Left lobe of liver (tissue), 2 donors: ENCODE measurements at regions not wholly inside any gene's neighbourhood (a gene's known extent, or its start where the extent isn't known, plus 50 kb on each side); places are given as distances from the start of the nearest gene placed in this dataset.
"Not testable (repeated sequence)": the region's sequence is repeated elsewhere in the genome, so short reads cannot be mapped to it uniquely, and the experiment has no call there.

Source experiments
- ATAC-seq: fragments of 200-7000 bp; cut with Tn5 transposase; one replicate; pipeline ENCODE4 v1.9.1; 2020; ENCODE audit warnings: mild to moderate bottlenecking, moderate library complexity
- DNase-seq: peaks from one replicate; pipeline ENCODE4 v3.0.0-alpha.2; 2020; ENCODE audit warnings: low spot score
- donor health status: DM: no; HTN: no; CAD: no; lungs with moderate emphysema.
- donor health status: DM: no; HTN: yes; CAD: no.

DNA sequence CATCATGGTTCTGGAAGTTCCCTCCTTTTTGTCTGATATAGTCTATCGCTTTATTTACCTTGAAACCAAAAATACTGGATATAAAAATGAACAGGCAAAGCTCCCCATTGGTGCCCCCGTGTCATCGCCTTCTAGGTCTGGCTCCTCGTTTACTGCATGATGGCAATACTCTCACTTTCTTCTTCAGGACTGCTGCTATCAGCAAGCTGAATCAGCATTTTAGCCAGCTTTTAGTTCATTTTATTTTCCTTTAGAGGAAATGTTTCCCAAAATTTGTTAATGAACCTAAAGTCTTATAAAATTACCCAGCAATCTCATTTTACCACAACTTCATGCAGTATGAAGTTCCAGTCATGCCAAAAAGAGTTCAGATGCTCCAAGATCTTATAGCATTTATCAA, 80.5 kb downstream of the ZIC3 start:
- ATAC-seq (no peak), DNase-seq (no peak)

DNA sequence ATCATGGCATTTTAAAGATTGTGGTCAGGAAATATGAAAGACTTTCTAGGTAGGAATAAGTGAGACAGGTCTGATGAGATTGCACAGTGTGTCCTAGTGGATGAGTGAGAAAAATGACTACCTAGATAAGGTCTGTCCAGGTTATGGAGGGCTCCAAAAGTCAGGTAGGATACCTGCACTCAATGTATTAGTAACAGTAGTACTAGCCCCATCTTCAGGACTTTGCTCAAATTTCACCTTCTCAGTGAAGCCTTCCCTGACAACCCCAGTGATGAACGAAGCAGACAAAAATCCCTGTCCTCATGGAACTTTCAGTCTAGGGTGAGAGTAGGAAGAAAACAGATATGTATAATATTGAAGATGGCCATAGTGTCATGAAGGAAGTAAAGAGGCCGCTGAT, 85.7 kb downstream of the ZIC3 start:
- no peak for ATAC-seq

DNA sequence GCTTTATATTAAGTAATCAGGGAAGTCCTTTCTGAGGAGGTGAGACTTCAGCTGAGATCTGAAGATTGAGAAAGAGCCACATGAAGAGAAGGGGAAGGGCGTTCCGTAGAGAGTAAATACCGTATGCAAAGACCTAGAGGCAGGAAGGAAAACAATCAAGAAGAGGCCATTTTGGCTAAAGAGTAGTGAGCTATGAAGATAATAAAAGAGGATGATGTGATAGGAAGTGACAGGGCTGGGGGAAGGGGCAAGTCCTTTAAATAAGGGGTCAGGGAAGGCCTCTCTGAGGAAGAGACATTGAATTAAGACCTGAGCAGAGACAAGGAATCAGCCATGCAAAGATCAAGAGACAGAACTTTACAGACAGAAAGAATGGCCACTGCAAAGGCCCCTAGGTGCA, 86.2 kb downstream of the ZIC3 start:
- no peak for ATAC-seq

More for the DNA sequence above, 85.7 kb downstream of the ZIC3 start:
- DNase-seq = no peak

DNA sequence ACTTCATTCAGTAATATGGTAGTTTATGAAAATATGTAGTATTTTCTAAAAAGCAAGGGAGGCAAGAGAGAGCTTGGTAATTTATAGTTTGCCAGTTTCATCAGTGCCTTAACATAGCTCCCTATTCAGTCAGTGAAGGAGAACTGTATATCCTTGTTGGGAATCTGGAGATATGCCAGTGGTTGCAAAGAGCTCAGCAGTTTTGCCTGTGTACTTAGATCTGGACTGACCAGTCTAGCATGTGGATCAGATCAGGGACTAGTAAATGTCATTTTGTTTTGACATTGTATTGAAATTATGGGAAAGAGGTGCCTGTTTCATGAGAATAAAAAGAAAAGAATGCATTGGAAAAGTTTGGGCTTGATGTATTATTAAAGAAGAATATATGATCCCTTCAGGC, 88.6 kb downstream of the ZIC3 start:
- no peak for ATAC-seq
- no peak for DNase-seq

More for the DNA sequence above, 86.2 kb downstream of the ZIC3 start:
- DNase-seq = no peak

DNA sequence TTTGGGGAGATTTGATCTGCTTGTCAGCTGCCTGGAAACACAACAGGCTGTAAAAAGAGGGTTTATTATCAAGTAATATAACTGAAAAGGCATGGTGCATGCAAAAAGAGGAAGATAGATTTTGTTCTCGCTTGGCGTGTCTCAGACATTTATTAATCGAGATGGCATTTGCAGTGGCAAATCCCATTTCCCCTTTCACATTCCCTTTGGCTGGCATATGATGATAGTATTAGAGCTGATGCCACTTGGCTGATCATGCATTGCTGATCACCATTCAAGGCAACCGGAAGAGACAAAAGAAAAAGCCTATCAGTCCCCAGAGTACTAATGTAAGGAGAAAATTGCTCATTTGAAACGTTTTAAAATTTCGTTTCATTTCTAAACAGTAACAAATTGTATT, 101.8 kb downstream of the ZIC3 start:
- DNase-seq = no peak
- no peak for ATAC-seq

DNA sequence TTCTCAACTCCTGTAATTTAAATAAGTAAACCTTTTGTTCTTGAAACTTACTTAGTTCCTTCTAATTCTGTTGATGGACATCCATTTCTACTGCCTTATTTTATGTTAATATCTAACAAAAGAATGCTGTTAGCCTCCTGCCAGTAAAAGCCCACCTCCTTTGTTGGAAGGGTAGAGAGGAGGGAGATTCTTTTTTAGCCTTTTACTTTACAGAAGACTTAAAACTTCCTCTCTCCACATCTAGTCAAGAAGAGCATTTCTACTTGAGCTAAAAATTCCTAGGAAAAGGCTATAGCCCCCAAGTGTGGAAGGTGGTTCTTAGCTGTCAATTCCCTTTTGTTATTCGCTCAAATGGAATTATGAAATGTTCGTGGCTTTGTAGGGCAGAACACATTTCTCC, 118.7 kb downstream of the ZIC3 start:
- ATAC-seq (no peak), DNase-seq (no peak)

DNA sequence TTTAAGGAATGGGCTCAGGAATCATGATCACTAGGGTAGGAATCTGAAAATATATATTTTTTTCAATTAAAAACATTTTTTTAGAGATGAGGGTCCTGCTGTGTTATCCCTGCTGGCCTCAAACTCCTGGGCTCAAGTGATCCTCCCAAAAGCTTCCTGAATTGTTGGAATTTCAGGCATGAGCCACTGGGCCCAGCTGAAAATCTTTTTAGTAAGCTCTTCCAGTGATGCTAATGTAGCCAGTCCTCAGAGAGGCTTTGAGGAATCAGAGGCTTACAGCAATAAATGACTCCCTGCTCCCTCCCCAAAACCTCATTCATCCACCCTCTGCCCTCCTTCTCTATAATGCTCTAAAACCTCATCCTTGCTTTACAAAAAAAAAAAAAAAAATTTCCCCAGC, 129.5 kb downstream of the ZIC3 start:
- ATAC-seq (no peak), DNase-seq (no peak)

DNA sequence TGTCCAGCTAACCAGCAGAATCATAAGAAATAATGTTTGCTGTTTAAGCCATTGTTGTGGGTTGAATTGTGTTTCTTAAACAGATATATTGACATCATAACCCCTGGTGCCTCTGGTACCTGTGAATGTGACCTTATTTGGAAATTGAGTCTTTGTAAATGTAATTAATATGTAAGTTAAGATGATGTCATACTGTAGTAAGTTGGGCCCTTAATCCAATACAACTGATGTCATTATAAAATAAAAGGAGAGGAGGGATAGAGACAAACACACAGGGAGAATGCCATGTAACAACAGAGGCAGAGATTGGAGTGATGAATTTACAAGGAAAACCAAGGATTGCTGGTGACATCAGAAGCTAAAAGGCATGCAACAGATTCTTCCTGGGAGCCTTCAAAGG, 141.4 kb downstream of the ZIC3 start:
- ATAC-seq = no peak

DNA sequence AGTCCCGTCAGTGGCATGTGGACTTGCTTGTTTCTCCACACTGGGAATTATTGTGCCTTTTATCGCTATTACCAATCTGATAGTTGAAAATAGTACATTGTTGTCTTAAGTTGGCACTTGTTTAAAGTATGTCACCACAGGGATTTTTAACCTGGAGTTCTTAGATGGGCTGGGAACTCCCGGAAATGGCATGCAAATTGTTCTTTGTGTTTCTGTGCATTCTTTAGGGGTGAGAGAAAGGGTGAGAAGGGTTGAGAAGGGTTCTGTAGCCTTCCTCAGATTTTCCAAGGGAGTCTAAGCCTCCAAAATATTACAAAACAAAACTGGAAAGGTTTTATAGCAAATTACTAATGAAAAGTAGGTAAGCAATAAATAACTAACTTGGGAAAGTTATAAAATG, 176.9 kb downstream of the ZIC3 start:
- no peak for DNase-seq
- no peak for ATAC-seq

More for the DNA sequence above, 141.4 kb downstream of the ZIC3 start:
- no peak for DNase-seq

DNA sequence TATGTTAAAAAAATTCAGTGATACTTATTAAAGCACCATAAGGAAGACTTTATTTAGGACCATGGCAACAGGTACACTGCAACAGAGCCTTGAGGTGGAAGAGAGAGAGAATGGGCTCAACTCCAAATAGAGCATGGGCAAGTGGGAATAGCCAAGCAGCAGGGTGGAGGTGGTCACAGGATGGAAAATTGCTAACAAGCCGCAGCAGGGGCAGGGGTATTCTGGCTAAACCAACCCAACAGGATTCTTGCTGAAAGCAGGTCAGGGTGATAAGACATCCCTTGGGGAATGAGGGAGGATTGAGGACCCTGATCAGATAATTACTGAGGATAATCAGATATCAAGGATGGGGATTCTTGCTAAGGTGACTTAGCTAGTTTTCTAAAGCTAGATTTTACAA, 177.5 kb downstream of the ZIC3 start:
- DNase-seq (no peak), ATAC-seq (no peak)

DNA sequence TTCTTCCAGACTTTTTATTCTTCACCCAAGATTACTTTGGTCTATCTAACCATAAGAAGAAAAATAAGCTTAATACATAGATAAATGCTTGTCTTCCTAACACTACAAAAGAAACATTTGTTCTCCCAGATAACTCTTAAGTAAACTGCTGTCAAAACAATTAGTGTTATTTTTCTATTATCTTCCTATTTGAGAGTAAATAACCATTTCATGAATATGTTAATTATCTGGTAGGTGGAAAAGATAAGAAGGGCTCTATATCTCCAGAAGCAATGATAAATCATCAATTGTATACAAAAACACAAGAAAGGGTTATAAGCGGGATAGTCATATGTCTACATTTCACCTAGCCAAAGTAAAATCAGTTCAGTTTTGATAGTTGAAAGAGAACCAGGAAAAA, 180.4 kb downstream of the ZIC3 start:
- ATAC-seq (no peak), DNase-seq (no peak)

DNA sequence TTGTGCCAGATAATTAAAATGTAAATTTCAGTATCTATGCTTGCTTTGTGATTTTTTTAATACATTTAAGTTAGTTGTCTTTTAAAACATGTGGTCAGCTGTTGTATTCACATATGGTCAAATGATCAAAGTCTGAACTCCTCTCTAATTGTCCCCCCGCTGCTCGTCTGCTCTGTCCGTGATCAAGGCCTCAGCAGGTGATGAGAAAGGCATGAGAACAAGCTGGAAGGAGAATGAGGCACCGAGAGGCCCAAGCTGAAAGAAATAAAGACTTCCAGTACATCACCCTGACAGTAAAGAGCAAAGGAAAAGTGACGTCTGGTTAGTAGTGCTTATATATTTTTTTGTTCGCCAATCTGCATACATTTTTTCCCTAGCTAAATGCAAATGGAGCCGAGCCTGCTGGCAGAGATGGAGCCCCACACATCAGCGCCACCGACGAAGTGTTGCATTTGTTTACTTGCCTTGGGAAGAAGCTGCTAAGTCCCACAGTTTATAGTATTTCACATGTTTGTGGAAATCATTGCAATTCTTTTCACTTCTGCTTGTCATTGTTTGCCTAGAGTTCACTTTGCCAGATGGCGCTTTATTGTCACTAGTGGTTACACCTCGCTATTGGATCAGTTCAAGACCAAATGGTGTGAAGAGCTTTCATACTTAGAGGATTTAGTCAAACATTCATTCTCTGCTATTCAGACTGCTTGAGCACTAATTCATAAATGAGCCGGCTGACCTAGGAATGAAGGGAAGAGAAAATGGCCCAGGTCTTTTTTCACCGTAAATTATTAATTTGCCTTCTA, 181.5 kb downstream of the ZIC3 start:
- DNase-seq (no peak), ATAC-seq (no peak)

DNA sequence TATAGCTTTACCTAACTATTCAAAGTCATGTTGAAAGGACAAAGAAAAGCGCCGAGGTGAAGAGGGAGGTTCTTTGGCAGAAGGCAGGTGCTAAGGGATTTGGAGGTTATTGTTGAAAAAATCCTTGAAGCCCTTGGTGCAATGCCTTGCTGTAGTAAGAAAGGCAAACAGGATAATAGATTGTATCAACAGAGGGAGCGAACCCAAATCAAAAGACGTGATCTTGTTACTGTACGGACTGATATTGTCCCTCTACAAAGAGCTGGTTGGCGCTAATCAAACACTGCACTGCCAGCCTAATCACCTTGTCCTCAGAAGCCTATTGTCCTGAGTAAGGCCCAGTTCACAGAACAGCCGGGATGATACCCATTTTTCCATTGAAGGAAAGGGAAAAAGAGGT, 182.9 kb downstream of the ZIC3 start:
- no peak for DNase-seq
- no peak for ATAC-seq

DNA sequence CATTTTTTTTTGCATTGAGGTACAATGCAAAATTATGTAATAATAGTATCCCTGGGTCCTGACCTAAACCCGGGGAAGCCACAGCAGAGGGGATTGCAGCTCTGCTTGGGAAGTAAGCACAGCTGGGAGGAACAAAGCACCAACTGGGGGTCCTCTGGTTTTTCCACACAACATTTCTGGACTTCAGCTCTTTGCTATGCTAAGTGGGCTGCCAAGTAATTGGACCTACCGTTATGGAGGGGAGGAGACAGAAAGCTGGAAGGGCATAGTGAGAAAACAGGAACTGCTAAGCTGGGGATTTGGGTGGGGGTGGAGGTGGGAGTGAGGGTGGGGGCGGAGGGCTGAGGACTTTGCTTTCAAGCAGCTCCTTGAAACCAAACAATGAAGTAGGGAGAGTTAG, 183.3 kb downstream of the ZIC3 start:
- DNase-seq = no peak

DNA sequence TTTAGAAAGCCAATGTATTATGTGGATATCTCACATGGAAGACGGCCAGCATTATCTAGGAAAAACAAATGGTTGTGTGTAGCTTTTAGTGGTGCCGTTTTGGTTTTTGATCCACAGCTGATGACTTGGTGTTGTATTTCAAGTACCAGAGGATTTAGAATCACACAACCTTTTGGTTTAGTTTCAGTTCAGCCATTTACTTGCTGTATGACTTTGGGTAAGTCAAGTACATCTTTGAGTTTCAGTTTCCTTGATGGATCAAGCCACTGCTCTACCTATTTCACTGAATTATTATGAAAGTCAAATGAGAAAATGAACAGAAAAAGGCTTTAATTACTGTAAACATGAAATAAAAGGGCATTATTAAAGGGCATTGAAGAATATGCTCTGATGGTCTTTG, 205.6 kb downstream of the ZIC3 start:
- no peak for DNase-seq
- ATAC-seq = no peak

More for the DNA sequence above, 183.3 kb downstream of the ZIC3 start:
- no peak for ATAC-seq

DNA sequence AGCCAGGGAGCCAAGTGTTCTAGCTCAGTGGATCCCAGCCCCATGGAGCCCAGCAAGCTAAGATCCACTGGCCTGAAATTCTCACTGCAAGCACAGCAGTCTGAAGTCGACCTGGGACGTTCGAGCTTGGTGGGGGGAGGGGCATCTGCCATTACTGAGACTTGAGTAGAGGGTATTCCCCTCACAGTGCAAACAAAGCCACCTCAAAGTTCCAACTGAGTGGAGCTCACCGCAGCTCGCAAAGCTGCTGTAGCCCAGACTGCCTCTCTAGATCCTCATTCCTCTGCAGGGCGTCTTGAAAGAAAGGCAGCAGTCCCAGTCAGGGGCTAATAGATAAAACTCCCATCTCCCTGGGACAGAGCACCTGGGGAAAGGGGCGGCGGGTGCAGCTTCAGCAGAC, 226.3 kb downstream of the ZIC3 start:
- ATAC-seq (no peak), DNase-seq (no peak)

DNA sequence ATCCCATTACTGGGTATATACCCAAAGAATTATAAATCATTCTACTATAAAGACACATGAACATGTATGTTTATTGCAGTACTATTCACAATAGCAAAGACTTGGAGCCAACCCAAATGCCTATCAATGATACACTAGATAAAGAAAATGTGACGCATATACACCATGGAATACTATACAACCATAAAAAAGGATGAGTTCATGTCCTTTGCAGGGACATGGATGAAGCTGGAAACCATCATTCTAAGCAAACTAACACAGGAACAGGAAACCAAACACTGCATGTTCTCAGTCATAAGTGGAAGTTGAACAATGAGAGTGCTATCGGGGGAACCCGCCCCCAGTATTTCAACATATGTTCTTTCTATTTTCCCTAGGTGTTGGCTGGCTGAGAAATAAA, 232.0 kb downstream of the ZIC3 start:
- ATAC-seq, DNase-seq: not testable (repeated sequence)

DNA sequence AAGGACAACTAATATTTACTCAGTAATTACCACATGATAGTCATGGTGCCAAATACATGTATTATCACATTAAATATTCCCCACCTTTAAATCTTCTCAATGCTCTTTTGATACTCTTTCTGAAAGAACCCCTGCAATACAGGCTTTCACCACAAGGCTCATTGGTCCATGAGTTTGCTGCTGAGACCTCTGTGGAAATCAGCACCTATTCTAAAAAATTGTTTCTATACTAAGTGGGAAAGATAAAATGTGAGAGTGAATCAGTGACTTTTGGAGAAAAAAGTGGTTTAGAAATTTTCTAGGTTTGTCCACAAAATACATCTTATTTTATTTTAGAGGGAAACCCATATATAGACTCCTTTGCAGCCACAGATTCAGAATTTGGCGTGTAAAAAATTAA, 257.3 kb downstream of the ZIC3 start:
- ATAC-seq = no peak

DNA sequence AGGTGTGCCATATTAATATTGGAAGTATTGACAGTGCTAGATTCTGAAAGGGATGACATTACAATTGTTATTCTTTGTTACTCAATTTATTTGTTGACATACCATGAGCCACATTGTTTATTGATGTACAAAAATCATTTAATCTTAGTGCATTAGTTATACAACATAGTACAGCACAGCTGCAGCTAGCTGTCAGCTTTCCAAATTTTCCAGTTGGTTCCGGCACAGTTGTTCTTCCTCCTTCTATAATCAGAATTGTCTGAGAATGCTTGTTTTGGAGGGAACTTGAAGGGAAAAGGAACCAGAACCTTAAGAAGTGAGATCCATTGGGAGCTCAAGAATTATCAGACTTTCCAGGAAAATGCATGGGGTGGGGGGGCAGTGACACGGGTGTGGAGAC, 281.4 kb downstream of the ZIC3 start:
- no peak for DNase-seq
- no peak for ATAC-seq

More for the DNA sequence above, 257.3 kb downstream of the ZIC3 start:
- no peak for DNase-seq

DNA sequence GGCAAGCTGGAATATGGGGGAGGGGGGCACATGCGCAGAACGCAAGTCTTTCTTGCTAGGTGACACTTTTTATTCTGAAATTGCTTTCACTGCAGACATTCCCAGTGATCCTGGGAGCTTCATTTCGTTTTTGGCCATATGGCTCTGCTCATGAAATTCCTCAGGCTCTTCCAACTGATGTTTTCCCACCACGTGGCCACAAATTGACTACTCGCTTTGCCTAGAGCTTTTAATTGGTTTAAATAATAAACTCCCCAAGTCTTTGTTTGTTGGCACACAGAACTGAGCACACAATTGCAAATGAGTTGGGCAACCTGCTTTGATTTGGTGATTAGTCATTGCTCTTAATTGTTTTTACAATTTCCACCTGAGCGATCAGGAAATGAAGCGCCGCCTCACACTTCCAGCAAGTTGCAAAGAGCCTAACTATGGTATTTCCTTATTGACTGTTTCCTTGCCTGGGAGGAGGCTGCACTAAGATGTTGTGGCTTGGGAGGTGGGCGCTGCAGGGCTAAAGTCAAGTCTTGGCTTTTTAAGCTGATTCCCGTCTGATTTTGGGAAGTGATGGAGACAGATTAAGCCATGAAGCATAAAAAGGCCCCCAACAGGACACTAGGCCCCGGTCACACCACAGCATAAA, 282.5 kb downstream of the ZIC3 start:
- DNase-seq (no peak), ATAC-seq (no peak)

DNA sequence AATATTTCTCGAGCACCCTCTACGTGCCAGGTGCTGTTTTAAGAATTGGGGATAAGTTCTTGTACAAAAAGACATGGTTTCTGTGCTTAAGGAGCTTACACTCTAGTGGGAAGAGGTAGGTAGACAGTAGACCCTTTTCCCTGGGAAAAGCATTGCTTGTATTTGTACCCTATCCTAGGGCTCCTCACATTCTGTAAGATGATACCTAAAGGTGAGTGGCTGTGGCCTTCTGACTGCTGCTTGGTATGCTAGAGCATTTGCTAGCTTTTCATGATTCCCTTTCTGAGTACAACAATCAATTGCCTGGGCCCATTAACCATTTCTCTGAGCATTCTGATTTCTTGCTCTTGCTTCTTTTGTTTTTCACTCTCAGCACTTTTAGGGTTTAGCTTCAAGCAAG, 286.6 kb downstream of the ZIC3 start:
- no peak for ATAC-seq
- no peak for DNase-seq

DNA sequence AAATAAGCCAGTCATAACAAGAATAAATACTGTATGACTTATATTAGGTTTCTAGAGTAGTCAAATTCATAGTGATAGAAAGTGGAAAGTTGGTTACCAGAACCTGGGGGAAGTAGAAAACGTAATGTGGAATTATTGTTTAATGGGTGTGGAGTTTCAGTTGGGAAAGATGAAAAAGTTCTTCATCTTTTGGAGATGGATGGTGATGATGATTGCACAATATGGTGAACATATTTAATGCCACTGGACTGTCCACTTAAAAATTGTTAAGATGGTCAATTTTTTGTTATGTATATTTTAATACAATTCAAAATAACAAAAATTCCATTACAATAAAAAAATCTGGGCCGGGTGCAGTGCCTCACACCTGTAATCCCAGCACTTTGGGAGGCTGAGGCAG, 289.6 kb downstream of the ZIC3 start:
- ATAC-seq (no peak), DNase-seq (no peak)

DNA sequence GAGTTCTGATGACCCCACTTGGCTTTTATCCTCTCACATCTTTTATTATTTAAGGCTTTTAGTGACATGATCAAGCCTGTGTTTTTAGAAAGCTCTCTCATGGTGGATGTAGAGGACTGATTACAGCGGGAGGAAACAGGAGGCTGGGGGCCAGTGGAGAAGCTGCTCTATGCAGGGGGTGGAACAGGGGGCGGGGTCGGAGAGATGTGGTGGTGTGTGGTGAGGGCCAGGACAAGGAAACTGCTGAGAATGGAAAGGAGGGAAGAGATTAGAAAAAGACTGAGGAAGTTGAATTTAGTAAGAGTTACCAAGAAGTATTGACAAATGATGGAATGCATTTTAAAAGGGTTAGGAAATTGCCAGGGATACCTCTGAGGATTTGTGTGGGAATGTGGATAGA, 292.2 kb downstream of the ZIC3 start:
- ATAC-seq (no peak), DNase-seq (no peak)
